Loucy (cell line): ENCODE measurements at regions not wholly inside any gene's neighbourhood (a gene's known extent, or its start where the extent isn't known, plus 50 kb on each side); places are given as distances from the start of the nearest gene placed in this dataset.

ENCODE experiments used
- CTCF ChIP-seq: fragments of 200-600 bp; sonication (generic); conservative IDR thresholded peaks from 2 replicates; pipeline ENCODE4 v1.5.1; 2014; ENCODE audit warnings: mild to moderate bottlenecking, antibody characterized with exemption, low read length
- EZH2phosphoT487 ChIP-seq: fragments of 200-600 bp; IDR thresholded peaks from 2 replicates; pipeline ENCODE4 v1.6.1; 2018; ENCODE audit warnings: antibody characterized with exemption, mild to moderate bottlenecking, moderate library complexity, borderline replicate concordance

- no peak for TF ChIP-seq CTCF
- TF ChIP-seq EZH2phosphoT487 = no peak
Observed at GRCh38 chr3:34405159-34405558, 606.7 kb downstream of the PDCD6IP start.
